GM03348 (cell line): ENCODE measurements at regions not wholly inside any gene's neighbourhood (a gene's known extent, or its start where the extent isn't known, plus 50 kb on each side); places are given as distances from the start of the nearest gene placed in this dataset.

ENCODE experiments used
- DNase-seq: peaks from one replicate; pipeline ENCODE4 v3.0.0; 2012; ENCODE audit warnings: low spot score

- no peak for DNase-seq
These were observed 89.1 kb upstream of the ERRFI1 start for GRCh38 chr1:8115031-8115768.

- DNase-seq: no peak
These were observed 87.4 kb upstream of the ERRFI1 start for GRCh38 chr1:8113262-8114220.

DNA sequence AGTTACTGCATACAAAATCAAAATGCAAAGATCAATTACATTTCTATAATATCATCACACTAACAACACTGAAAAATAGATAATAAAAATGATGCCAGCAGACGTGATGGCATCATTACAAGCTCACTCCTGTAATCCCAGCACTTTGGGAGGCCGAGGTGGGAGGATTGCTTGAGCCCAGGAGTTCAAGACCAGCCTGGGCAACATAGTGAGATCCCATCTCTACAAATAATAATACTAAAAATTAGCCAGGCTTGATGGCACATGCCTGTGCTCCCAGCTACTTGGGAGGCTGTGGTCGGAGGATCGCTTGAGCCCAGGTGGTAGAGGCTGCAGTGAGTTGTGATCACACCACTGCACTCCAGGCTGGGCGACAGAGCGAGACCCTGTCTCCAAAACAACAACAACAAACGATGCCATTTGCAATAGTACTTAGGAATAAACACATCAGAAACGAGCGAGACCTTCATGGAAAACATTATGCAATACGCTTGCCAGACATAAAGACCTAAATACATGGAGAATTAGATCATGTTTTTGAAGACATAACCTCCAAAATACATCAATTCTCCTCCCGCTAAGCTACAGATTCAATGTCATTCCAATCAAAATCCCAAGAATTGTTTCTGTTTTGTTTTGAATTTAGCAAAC is 86.6 kb upstream of the ERRFI1 start:
- no peak for DNase-seq

- no peak for DNase-seq
These were observed 85.5 kb upstream of the ERRFI1 start for GRCh38 chr1:8111560-8111959.

- DNase-seq: no peak
These were observed 83.1 kb upstream of the ERRFI1 start for GRCh38 chr1:8109216-8109615.

DNA sequence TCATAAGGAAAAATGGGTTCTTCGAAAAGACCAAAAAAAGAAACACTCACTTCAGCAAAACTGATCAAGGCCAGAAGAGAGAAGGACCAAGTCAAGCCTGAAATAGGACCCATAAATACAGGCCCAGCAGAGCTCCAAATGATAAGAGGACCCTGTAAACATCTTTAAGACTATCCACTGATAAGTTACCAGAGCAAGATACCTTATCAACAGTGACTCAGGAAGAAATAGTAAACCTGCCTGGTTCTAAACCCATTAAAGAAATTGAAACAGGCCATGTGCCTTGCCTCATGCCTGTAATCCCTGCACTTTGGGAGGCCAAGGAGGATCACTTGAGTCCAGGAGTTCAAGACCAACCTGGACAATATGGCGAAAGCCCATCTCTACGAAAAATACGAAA is 81.8 kb upstream of the ERRFI1 start:
- DNase-seq: no peak

- no peak for DNase-seq
These were observed 78.4 kb upstream of the ERRFI1 start for GRCh38 chr1:8104278-8105236.

DNA sequence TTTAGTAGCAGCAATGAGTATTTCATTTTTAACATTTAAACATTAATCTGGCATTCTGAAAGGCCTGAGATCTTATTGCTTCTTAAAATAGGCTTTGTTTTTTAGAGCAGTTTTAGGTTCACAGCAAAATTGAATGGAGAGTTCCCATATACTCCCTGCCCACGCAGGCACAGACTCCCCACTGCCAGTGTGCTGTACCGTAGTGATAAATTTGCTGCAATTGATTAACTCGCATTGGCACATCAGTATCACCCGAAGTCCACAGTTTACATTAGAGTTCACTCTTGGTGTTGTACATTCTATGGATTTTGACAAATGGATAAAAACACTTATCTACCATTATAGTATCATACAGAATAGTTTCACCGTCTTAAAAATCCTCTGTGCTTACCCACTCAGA is 71.8 kb upstream of the ERRFI1 start:
- DNase-seq: no peak

DNA sequence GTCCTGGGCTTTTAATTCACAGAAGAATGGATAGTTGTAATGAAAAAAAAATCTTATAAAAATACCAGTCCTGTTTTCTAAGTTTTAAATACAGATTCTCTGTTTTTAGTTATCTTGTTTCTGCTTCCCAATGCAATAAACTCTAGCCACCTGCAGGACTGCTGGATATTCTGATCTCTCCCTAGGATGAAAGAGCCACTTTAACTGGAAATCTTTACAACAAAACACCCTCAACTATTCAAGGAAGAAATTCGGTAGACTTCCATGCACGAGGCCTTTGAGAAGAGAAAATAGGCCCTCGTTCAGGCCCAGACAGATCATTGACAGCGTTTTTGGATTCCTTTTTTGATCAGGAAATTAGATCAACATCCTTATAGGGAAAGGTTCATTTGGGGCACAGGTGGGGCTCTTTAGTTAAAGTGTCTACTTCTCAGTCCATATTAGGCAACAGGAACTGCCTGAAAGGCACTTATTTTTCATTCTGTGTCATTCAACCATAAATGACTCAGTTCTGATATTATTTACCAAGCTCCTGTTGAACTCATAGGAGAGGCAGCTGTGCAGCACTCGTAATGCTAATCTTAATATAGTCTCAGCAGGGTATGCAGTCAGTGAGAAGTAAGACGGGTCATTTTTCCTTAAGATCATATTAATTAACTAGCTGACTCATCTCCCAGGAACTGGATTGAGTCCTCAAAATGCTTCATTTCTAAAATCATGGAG is 71.1 kb upstream of the ERRFI1 start:
- peak; percentile 62 for DNase-seq

GRCh38 chr1:8096105-8097011 is 70.2 kb upstream of the ERRFI1 start:
- peak; percentile 55 for DNase-seq

DNA sequence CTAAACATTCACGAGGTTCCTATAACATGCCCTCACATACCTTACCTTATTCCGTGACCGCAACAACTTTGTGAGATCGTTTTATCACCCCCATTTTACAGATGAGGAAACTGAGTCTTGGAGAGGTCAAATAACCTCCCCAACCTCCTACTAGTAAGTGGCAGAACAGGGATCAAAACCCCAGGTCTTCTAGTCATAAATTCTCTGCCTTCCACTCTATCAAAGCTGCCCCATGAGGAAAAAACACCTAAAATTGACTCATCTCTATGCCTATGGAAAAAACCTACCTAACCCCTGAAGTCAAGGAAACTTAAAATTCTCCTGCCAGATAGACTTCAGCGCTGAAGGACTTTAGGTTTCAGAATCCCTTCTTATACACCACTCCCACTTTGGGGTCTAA is 69.5 kb upstream of the ERRFI1 start:
- DNase-seq: no peak

DNA sequence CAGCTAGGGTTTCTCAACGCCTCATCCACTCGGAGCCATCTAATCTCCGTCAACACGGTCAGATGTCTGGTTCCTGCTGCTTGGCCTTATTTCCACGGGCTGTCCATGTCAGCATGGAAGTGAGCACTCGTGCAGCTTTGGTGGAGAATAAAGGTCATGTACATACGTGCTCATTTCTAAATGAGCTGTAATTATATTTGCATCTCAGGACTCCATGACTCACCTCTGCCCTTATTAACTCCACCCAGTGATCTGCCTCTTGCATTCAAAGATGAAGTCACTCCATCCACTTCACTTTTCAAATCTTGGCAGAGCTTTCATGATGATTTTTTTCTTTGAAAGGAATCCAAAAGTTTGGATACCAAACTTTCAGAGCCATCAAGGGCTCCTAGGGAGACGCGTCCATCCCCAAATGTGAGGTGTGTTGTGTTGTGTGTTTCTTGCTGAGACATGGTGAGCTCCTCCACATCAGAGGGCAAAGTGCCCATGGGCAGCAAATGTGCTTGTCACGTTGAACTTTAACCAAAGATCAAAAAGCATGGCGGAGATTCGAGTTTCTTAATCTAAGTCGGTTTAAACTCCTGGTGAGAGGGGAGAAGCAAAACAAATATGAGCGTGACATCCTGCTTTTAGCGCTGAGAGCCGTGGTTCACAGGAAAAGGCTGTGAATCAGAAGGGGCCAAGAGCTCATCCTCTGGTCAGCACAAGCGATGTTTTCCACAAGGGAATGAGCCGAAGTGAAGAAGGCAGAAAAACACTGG is 68.6 kb upstream of the ERRFI1 start:
- peak; percentile 31 for DNase-seq

GRCh38 chr1:8093221-8093980 is 67.3 kb upstream of the ERRFI1 start:
- no peak for DNase-seq

DNA sequence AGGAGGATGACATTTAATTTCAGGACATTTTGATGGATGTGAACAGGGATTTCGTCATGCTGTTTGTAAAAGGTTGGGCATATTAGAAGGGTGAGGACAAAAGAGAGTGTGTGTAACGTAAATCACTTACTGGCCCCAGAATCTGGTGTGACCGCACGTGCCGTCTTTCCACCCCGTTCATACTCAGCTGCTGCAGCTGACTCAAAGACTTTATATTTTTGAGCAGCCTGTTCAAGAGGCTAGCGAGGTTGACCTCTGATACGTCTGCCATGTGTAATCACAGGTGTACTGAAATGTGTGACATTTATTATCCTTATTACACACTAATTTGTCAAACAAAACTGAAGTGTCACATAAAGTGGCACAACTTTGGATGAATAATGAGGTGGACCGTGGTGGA is 66.5 kb upstream of the ERRFI1 start:
- DNase-seq: no peak

DNA sequence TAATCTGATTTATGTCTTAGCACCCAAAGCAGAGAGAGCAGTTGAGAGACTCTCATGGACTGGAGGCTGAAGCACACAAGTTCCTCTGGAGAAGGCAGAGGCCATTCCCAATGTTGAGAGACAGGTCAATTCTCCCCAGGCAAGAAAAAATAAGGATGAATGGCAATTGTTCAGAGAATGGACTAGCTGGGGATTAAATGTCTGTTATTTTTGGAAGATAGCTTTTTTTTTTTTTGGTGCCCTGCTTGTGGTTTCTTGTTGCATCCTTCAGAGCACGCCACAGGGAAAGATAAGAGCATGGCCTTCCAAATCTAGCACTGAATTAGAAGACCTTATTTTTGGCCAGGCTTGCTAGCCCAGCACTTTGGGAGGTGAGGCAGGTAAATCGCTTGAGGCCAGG is 65.6 kb upstream of the ERRFI1 start:
- no peak for DNase-seq

GRCh38 chr1:8090241-8090702 is 64.2 kb upstream of the ERRFI1 start:
- DNase-seq: peak; percentile 77

GRCh38 chr1:8089535-8090228 is 63.6 kb upstream of the ERRFI1 start:
- DNase-seq: peak; percentile 13

GRCh38 chr1:8086055-8086454 is 59.9 kb upstream of the ERRFI1 start:
- DNase-seq: no peak
